ENCODE measurements at regions not wholly inside any gene's neighbourhood (a gene's known extent, or its start where the extent isn't known, plus 50 kb on each side); places are given as distances from the start of the nearest gene placed in this dataset.

DNA sequence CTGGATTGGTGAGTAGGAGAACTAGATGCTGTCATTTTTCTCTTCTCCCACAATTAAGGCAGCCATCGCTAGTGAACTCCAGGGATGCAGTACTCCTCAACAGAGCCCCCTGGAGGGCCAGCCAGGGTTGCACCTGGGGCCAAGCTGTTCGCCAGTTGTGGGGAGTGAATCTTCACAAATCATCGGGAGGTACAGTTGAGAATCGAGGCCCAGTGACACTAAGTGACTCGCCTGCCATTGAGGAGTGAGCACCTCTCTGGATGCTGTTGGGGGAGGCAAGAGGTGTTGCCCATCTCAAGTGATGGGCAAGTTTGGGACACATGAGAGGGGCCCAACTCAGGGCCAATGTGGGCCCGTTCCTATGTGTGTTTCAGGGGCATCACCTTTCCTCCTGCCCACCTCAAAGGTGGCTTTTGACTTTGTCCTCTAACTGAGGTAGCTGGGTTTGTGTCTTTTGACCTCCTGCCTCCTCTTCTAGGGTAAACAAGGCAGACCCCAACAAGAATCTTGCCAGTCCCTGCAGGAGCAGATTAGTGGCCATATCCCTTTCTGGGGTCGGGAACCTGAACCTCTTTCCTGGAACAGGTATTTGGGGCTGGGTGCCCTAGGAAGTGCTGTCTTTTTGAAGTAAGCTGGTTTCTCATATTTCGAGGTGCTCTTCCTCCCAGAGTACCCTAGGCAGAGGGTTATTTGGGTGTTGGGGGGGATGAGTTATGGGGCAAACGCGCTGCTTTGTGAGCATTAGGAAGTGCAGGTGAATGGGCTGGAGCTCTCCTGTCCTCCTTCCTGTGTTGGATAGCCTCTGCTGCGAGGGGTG, 181.2 kb downstream of the MACROH2A1 start:
- no peak for DNase-seq

DNA sequence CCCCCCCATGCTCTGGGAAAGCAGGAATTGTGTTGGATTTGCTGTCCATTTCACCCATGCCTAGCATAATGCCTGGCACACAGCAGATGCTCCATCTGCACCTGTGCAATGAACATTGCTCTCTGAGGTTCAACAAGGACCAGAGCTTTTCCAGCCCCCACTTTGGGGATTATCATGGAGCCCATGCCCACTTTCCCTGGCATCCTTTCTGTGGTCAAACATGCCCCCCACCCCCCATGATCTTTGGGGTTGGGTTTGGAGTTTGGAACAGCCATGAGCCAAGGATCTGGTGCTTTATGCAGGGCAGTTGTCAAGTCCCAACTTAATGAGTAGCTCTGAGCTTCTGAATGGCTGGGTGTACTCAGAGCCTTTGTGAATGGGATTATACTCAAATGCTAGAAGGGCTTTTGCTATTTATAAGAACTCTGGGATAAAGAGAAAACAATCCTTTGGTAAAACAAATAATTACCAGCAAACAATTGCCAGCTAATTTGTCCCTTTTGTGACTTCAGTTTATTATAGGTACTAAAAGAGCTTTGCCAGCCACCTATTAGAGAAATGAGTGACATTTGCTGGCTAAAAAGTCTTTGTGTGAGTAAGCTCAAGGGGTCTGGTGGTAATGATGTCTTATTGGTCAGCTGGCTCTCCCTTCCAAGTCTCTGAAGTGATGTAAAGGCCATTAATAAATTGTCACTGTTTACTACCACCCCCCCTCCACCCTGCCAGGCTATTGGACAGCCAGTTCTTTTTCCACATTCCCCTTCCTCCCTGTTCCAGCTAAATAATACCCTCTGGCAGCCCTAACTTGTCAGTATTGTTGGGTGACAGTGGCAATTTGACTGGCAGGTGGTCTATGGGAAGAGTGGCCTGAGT, 182.3 kb downstream of the MACROH2A1 start:
- DNase-seq, result no peak

DNA sequence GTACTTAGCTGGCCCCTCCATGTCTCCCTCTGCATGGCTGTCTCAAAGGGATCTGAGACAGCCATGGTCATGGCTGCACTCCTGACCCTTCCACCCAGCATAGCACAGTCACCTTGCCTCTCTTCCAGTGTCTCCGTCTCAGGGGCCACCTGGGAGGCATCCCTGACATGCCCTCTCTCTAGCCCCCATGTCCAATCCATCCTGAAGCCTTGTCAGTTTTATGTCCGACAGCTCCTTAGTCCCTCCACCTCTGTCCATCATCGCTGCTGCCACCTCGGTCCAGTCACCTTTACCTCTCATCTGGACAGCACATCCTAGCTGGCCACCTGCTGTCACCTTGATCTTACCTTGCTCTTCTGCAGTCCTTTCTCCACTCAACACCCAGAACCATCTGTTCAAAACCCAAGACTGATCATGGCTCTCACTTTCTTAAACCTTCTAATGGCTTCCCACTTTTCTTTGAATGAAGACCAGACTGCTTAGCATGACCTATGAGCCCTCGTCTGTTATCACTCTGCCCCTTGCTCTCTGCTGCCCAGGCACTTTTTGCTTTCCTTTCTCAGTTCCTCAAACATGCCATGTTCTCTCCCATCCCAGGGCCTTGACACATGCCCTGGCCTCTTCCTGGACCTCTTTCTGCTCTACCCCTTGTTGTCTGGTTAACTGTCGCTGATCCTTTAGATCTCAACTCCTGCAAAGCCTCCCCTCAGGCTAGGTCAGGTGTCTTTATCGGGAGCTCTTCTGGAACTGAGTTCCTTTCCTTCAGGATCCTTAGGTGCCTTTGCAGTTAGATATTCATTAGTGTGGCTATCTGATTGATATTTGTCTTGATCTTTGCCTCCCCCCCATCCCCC, 181.8 kb upstream of the PITX1 start:
- no peak for DNase-seq

DNA sequence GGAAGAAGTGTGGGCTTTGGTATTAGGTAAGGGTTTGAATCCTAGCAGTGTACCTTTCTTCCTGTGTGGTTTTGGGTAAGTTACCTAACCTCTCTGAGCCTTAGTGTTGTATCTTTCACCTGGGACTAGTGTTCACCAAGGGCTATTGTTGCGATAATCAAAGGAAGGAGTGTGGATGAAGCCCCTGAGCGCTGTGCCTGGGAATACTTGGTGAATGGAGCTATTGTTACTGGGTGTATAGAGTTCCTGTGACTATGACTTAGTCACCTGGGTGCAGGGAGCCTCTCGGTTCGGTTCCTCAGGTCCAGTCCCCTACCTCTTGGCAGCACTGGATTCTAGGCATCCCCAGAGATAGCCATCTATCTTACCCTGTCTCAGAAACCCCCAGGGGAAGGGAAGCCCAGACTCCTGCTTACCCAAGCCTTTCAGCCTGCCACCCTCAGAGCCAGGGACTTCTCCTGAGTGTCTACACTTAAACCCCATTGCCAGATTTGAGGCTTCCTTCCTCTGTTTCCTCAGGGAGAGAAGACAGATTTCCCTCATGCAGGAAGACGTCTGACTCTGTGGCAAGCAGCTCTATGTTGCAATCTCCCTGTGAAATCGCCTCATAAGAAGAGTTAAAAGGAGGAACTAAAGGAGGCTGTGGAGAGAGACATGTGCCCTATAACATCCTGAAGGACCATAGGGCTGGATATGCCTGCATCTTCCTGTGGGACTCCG, 181.0 kb upstream of the PITX1 start:
- no peak for DNase-seq

DNA sequence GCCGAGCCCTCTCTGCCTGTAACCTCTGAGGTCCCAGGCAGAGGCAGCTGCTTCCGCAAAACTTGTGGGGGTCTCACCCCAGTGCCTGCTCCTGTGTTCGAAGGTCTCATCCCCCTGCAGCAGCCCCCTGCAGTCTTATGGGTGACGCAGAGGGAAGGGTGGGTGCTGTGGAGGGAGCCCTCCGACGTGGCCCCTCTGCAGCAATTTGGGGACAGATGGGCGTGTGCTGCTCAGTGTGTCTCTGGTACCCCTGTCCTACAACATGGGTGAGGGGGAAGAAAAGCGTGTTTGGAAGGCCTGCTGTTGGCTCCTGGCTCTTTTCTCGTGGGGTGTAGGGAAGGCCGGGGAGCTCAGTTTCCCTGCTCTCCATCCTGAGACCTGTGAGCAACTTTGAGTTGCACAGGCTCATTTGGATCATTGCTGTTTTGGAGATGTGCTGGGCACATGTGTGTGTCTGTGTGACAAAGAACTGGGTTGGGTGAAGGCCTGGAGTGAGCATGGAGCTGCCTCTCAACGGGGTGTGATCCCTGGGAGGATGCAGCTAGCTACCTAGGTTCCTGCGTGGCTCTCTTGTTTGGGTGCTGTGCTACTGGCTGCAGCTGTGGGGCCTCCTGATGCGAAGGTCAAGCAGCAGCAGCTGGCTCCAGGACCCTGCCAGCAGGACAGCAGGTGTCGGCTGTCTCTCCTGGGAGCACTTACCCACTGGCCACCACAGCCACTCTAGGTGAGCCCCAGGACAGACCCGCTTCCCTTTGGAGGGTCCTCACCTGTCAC, 179.6 kb upstream of the PITX1 start:
- DNase-seq, result no peak

DNA sequence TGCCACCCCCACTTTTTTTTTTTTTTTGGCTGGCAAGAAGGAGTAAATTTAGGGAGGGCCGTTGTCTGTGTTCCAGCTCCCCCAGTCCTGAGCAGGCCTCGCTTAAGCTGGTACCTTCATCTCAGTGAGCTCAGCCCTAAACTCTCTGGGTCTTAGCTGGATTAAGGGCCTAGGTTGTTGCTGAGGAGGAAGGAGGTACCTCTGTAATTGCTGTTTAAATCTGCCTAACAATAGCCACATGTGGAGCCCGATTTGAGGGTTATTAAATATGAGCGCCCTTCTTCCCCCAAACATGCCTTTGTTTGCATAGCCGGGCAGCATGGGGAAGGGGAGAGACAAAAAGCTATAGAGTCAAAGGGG, 179.0 kb upstream of the PITX1 start:
- DNase-seq, result no peak

DNA sequence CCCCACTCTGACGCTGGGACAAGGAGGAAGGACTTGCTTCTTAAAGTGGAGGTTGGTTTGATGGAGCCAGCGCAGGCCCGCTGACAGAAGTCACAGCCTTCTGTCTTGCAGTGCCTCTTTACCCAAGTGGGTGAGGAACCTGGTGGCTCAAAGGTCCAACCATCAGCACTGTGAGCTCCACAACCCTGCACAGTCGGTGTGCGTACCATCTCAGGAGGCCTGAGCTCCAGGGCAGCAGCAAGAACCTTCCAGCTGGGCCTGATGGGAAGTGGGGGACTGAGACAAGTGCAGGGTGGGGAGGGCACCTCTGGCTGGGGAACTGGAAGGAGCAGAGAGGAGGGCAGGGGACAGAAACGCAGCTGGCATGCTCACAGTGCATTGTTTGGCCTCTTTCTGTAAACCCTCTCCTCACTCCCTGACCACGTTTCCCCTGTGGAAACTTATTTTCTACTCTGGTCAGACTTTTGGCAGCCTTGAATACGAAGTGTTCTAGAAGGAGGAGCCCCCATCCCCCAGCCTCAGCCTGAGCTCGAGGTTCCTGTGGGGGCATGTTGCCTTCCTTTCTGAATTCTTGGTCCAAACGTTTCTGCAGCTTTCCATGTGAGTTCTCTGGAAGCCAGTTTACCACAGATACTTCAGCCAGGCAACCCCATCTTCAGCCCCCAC, 178.5 kb upstream of the PITX1 start:
- DNase-seq, result no peak

DNA sequence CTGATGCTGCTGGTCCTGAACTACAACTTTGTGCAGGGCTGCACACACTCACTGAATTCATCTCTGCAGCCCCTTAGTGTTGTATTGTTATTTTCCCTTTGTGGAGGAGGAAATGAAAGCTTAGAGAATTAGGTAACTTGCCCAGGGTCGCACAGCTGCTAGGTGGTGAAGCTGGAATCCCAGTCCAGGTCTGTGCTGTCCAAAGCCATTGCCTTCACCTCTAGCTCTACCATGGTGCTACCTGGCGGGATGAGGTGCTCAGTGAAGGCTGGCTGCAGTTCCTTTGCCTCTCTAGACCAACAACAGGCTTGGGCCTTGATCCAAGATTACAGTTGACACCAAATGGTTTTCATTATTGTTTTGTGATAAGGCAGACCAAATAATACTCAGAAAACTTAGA, 177.8 kb upstream of the PITX1 start:
- DNase-seq, result no peak

DNA sequence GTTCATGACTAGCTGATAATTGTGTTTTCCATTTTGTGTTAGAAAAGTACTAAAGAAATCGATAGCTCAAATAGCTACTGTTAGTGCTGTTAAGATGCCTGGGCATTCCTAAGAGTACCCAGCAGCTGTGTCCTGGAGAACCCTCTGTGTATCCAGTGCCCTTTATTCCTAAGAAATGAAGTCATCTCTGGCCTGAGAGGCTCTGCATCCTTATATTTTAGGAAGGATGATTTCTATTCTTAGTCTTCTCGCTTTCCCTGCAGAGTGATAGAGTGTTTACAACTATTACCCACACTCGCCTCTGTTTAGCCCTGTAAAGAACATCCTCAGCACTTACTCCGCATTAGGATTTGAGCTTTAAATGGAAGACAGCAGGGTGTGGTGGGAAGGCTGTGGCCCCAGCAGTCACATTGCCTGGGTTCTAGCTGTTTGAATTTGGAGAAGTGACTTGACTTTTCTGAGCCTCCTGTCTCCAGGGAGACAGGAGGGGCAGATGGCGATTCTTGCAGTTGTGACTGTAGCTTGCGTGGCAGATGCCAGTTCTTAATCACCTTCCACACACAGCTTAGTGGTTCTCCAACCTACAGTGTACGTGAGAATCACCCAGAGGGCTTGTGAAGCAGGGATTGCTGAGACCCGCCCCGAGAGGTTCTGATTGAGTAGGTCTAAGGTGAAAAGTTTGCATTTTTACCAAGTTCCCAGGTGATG, 177.2 kb upstream of the PITX1 start:
- no peak for DNase-seq

DNA sequence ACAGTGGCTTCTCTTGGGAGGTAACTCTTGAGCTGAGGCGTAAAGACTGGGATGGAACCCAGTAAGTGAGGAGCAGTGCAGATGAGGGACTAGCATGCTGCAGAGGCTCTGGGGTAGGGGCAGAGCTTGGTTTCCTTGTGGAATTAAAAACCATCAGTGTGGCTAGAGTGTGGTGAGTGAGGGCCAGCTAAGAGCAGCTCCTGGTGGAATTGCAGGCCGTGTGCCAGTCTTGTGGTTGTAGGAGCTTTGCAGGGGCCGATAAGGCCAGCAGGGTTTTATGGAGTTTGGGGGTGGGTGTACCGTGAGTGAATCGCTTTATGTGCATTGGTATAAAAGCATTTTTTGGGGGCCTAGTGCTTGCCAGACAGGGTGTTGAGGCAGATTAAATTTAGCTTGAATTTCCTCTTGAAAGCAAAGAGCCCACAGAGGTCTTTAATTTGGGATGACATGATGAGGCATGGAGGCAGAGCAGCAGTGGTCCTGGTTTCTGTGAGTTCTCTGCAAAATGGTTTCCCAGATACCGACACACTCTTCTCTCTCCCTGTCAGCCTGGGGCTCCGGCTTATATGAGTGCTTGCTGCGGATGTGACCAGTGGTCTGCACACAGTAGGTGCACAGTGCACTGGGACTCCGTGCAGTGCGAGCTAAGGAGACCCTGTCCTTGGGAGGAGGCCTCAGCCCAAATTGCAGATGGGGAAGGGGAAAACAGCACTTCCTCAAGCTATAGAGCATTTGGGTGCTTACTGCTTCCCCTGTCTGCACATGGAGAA, 176.4 kb upstream of the PITX1 start:
- DNase-seq, result no peak

DNA sequence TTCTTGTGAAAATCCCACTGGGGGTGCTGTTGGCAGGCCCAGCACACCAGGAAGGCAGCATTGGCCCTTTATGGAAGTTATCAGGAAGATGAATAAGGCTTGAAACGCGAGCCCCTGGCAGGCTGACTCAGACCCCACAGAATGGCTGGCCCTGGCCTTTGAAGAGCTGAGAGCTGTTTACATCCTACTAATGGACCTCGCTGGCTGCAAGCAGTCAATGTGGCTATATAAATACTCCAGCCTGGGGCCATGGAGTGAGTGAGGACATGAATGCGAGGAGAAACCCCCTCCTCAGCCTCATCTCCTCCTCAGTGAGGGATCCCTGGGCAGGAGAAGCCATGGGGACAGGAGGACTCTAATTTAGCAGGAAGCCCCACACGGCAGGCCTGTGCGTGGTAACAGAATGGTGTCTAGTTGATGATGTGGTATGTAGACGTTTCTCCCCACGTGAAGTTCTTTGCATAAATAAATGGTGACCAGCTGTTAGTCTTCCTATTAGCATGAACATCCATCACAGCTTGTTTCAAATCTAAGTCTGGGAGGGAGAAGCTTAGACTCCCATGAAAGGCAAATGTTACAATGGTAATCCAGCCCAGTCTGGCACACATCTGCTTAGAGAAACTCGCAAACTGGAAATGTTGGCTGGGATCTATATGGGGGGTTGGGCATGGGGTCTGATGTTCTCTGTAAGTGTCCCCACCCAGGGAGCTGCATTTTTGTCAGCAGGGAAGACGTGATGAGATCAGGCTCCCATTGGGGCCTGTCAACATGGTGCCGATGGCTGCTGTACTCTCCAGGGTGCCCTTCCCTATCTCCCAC, 175.1 kb upstream of the PITX1 start:
- no peak for DNase-seq

DNA sequence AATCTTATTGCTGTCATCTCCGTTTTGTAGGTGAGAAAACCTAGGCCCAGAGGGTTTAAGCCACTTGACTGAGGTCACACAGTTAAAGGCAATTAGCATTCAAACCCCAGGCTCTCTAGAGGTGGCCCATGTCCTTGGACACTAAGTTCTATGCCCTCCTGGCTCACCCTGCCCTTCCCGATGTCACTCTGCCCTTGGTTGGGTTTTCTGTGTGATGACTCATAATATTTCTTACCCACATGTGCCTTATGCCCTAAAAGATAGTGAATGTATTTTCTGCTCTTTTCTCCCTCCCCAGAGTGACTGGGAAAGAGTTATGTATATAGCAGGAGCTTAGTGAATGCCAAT, 174.5 kb upstream of the PITX1 start:
- DNase-seq, result no peak

DNA sequence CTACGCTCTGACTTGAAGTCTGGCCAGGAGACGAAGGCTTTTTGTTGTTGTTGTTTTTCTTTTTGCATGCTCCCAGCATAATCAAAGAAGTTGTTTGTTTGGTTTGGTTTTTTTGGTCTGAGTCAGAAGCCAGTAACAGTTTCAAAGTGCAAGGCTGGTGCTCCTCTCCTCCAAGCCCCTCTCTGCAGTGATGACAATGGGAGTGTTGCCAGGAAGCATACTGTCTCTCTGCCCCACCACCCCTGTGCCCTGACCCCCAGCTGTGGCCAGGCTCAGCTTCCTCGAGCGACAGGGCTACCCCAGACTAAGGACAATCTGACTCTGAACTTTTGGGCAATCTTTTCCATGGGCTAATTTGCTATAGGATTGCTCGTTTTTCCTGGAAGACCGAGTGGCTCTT, 173.8 kb upstream of the PITX1 start:
- no peak for DNase-seq

DNA sequence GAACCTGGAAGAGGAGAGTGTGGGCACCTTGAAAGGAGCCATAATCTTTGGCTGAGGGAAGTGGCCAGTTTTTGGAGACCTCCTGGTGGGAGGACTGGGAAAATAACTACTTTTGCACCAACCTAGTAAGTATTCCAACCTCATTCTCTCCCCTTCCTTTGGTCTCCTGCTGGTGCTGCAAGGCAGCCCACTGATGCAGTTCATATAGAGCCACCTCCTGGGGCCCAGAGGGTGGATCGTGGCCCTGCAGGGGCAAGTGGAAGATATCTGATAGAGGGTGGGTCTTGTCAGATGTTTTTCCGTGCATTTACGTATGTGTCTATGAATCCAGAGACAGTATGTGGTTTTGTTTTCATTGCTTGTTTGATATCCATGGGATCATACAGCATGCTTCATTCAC, 172.8 kb upstream of the PITX1 start:
- no peak for DNase-seq

DNA sequence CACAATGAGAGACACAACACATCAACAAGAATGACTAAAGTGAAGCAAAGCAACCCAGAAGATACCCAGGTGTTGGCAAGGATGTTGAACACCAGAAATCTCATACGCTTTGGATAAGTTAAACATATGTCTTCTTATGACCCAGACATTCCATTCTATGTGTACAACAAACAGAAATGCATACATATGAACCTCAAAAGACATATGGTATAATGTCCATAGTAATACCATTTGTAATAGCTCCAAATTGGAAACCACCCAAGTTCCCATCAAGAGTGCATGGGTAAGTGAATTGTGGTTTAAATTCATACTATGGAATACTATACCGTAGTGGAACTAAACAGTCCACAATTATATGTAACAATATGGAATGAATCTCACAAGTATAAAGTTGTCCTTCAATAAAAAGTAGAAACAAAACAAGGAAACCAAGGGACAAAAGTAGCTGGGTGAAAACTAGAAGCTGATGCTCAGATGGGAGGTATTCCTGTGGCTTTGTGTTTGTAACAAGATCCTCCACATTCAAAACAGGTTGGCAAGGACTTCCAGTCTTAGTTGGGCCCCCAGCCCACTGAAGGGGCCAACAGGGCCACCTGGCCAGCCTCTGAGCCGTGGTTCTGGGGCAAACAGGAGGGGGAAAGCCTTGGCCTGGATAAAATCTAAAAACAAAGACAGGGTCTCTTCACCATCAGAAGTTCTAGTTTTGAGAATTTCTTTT, 171.8 kb upstream of the PITX1 start:
- DNase-seq, result no peak

DNA sequence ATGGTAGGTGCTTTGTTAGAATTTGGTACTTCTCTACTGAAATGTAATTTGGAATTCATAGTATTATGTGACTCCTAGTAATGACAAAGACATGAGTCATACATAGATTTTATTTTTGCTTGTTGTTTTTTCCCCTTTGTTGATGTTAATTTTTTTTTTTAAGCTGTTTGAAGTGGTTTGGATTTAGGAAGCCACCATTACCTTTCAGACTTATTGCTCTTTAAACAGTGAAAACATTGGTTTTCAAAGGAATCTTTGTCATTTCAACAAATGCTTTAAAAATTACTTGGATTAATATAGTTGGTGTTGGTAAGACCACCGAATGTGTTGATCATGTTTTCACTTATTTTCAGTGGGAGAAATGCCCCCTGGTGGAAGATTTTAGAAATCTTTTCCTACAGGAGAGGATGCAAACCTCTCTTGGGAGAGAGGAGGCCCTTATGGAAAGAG, 170.1 kb upstream of the PITX1 start:
- no peak for DNase-seq

DNA sequence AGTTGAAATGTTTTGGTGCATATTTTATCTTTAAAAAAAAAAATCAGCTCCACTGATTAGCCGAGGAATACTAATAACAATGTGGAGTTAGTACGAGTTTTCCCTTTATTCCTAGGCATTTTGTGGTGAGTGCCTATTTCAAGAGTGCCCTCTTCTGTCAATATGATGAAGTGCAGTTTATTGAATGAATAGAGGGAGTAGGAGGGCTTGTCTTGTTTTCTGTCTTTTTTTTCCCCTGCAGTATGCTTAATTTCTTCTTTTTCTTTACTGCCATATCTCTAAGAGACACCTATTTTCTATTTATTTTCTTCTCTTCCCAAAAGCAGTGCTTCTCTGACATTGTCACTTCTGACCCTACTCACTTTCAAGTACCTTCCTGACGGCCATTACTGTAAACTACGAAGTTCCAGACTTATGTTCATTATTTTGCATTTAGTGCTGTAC, 169.6 kb upstream of the PITX1 start:
- no peak for DNase-seq

DNA sequence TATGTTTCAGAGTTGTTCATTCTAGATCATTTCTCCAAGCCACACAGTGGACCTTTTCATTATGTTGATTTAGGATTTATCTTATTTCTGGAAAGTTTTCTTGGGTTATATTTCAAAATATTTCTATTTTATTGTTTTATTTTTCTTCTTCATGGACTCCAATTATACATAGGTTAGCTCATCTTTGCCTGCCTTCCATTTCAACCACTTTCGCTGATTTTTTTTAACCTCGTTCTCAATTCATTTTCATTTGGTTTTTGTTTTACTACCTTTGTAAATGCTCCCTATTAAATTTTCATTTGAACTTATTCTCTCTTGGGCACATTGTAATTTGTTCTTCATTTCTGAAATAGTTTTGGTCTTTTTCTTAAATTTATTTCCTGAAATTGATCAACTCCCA, 169.0 kb upstream of the PITX1 start:
- DNase-seq, result no peak

Data from cerebellar nuclear complex (tissue), 1 donor.